Fibroblast of villous mesenchyme (primary cell): ENCODE measurements at regions not wholly inside any gene's neighbourhood (a gene's known extent, or its start where the extent isn't known, plus 50 kb on each side); places are given as distances from the start of the nearest gene placed in this dataset.

Experiments
- DNase-seq: peaks from one replicate; pipeline ENCODE4 v3.0.0-alpha.2; 2010; ENCODE audit warnings: low read depth
- H3K4me3 ChIP-seq: 2 replicates; pipeline ENCODE4 v1.5.1; 2011; ENCODE audit warnings: low read depth, mild to moderate bottlenecking, low read length
- CTCF ChIP-seq: IDR thresholded peaks from 2 replicates; pipeline ENCODE4 v1.5.1; 2012; ENCODE audit warnings: low read depth, mild to moderate bottlenecking, low read length; ENCODE audit not compliant: insufficient read depth

DNA sequence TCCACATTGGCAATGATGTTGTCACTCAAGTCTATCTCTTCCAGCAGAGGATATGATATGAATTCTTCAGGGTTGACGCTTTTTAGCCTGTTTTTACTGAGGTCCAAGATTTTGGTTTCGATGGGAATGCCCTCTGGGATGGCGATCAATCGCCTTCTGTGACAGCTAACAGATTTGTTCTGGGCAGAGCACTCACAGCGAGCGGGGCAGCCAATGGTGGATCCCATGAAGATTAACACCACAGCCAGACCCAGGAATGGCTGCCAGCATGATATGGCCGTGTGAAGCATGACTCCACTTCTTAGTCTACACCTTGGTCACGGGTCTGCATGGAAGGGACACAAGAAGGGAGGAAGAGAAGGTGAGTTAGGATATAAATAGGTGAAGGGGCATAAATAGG, 377.1 kb upstream of the C9orf72 start:
- no peak overlapping the region for H3K4me3 ChIP-seq

DNA sequence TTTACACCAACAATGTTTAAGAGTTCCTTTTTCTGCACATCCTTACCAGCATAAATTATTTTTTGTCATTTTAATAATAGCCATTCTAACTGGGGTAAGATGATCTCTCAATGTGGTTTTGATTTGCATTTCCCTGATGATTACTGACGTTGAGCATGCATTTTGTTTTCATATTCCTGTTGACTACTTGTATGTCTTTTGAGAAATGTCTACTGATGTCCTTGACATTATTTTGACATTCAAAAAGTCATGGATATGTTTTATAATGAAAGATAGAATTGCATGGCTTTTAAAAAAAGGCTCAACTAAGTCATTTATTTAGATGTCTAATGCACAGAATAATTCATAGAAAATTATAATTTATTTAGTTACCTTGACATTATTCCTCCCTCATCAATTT, 381.6 kb upstream of the C9orf72 start:
- no peak for DNase-seq
- no peak overlapping the region for H3K4me3 ChIP-seq
- no peak for TF ChIP-seq CTCF

More for the DNA sequence above, 377.1 kb upstream of the C9orf72 start:
- DNase-seq = no peak
- no peak for TF ChIP-seq CTCF

GRCh38 chr9:27963836-27964235, 390.6 kb upstream of the C9orf72 start:
- TF ChIP-seq CTCF = no peak
- DNase-seq = no peak
- H3K4me3 ChIP-seq = no peak overlapping the region

DNA sequence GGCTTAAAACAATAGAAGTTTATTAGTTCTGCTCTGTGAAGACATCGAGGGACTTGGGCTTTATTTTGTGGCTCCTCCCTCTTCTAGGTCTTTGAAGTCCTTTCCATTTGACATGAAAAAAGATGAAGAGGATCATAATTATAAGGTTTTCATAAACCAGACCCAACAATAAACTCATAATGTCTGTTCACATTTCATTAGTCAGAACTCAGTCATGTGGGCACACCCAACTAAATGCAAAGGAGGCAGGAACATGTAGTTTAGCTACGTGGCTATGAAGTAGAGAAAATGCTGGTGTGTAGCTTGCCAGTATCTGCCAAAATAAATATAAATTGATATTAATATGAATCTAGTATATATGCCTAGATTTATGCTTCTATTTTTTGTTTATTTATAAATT, 393.9 kb upstream of the C9orf72 start:
- no peak for DNase-seq
- no peak overlapping the region for H3K4me3 ChIP-seq
- no peak for TF ChIP-seq CTCF

DNA sequence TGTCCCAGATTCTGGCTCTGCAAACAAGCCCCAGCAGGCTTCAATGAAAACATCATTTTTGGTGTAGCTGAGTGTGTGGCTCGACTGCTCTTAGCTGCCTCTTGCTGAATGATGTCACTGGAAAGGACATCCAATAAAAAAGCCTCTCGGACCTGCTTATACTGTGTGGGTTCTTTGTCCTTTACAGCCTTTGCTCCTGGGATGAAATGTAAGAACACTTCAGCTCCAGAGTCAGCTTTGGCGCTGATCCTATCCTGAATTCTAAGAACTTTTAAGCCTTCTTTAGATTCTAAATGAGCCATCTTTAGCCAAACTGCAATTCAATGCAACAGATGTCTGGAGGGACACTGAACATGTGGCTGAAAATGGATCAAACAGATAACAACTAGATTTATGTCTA, 404.6 kb upstream of the C9orf72 start:
- no peak for DNase-seq
- no peak for TF ChIP-seq CTCF
- no peak overlapping the region for H3K4me3 ChIP-seq

DNA sequence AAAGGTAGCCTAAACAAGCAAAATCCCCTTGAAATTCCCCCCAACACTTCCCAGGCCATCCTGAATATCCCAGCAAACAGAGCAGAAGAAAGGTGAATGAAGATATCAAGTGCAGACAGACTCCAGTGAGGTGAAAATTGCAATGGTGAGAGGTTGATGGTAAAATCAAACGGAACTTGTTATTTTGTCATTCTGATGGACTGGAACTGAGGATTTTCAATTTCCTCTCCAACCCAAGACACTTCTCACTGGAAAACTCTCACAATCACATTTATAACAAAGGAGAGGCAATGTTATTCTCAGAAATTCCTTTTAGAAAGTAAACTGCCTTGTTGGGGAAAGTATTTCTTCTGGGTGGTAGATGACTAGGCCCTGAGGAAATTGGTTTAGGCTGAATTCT, 412.4 kb upstream of the C9orf72 start:
- no peak for DNase-seq
- H3K4me3 ChIP-seq = no peak overlapping the region
- no peak for TF ChIP-seq CTCF

- no peak overlapping the region for H3K4me3 ChIP-seq
- DNase-seq = no peak
- TF ChIP-seq CTCF = no peak
Observed at GRCh38 chr9:27990524-27990923, 417.2 kb upstream of the C9orf72 start.
